K562 (cell line): ENCODE measurements at regions not wholly inside any gene's neighbourhood (a gene's known extent, or its start where the extent isn't known, plus 50 kb on each side); places are given as distances from the start of the nearest gene placed in this dataset.

ENCODE experiments used
- ATAC-seq: fragments of 200-7000 bp; cut with Tn5 transposase; 3 replicates; pipeline ENCODE4 v1.9.1; 2020; ENCODE audit warnings: moderate library complexity
- BruUV-seq: library from RNA; stranded (reverse); fragments of 400-500 nt; replicated peaks from 2 replicates; lab custom pipeline; 2021; lab: Mats Ljungman, UMichigan
- CTCF ChIA-PET: fragments of 300-600 bp; formaldehyde crosslinking; extraction: SDS; loops from one replicate; lab custom pipeline; 2021; ENCODE audit warnings: low intra/inter-chr PET ratio; lab: Yijun Ruan, JAX
- POLR2A ChIA-PET: fragments of 300-600, 350-650 bp; sonication (Branson Sonifier 250); formaldehyde crosslinking; extraction: SDS; loops from one replicate; lab custom pipeline; 2021; ENCODE audit warnings: antibody characterized with exemption, inconsistent platforms; lab: Yijun Ruan, JAX
- DNase-seq, 4 experiments: peaks; one replicate each; pipeline versions ENCODE4 v3.0.0 to v3.0.0-alpha.2; 2011 to 2018; ENCODE audit warnings: low spot score in 3 of 4, mixed read lengths in 3 of 4; ENCODE audit errors: extremely low read depth in 1 of 4
- FAIRE-seq: peaks from 2 replicates; lab custom pipeline; 2011; peaks lifted over from hg19 to GRCh38; lab: Jason Lieb, UNC
- H2AFZ ChIP-seq: 2 replicates; pipeline ENCODE4 v1.6.0; 2011; ENCODE audit warnings: low read depth, low read length, control low read depth, inconsistent platforms
- H3K27ac ChIP-seq: fragments of 200-600 bp; 3 replicates; pipeline ENCODE4 v1.8.0; 2011; ENCODE audit warnings: low read depth, mild to moderate bottlenecking, control low read depth, inconsistent platforms, low read length, moderate library complexity, mixed read lengths; ENCODE audit errors: extremely low read depth
- H3K27me3 ChIP-seq, 2 experiments: fragments of 300-600 bp in 1 of 2; 2 replicates in 1 of 2; 3 replicates in 1 of 2; pipeline versions ENCODE4 v1.6.0 to v1.8.0; 2011; ENCODE audit warnings: inconsistent platforms in 2 of 2, low read length in 2 of 2, mild to moderate bottlenecking in 1 of 2, mixed read lengths in 1 of 2, moderate library complexity in 1 of 2; ENCODE audit not compliant: control insufficient read depth in 2 of 2, insufficient read depth in 2 of 2
- H3K36me3 ChIP-seq: fragments of 300-600 bp; 3 replicates; pipeline ENCODE4 v1.8.0; 2011; ENCODE audit warnings: mild to moderate bottlenecking, low read length, inconsistent platforms; ENCODE audit not compliant: control insufficient read depth, insufficient read depth
- H3K4me1 ChIP-seq, 2 experiments: fragments of 200-600 bp in 1 of 2; replicated peaks in 1 of 2; 2 replicates in 1 of 2; 3 replicates in 1 of 2; pipeline versions ENCODE4 v1.5.1 to v1.8.0; 2011; ENCODE audit warnings: inconsistent platforms in 2 of 2, low read length in 2 of 2, mild to moderate bottlenecking in 1 of 2, mixed read lengths in 1 of 2, moderate library complexity in 1 of 2; ENCODE audit not compliant: control insufficient read depth in 2 of 2, insufficient read depth in 2 of 2
- H3K4me2 ChIP-seq: 2 replicates; pipeline ENCODE4 v1.6.1; 2011; ENCODE audit warnings: low read length, control low read depth, inconsistent platforms, mixed read lengths; ENCODE audit not compliant: insufficient read depth
- H3K4me3 ChIP-seq: fragments of 200-600 bp; sonication (generic), shearing (Covaris generic); 2 replicates; pipeline ENCODE4 v1.5.1; 2016; ENCODE audit warnings: control low read depth, inconsistent platforms
- H3K79me2 ChIP-seq: fragments of 200-600 bp; 3 replicates; pipeline ENCODE4 v1.8.0; 2011; ENCODE audit warnings: low read length, inconsistent platforms; ENCODE audit not compliant: control insufficient read depth, insufficient read depth
- H3K9ac ChIP-seq, 2 experiments: 2 replicates each; pipeline versions ENCODE4 v1.6.0 to v1.6.1; 2011; ENCODE audit warnings: low read depth in 2 of 2, low read length in 2 of 2, control low read depth in 1 of 2, inconsistent platforms in 1 of 2, mild to moderate bottlenecking in 1 of 2, mixed read lengths in 1 of 2; ENCODE audit not compliant: insufficient read depth in 1 of 2
- H3K9me1 ChIP-seq: one replicate; pipeline ENCODE4 v1.6.0; 2011; ENCODE audit warnings: inconsistent platforms, mild to moderate bottlenecking, low read length, moderate library complexity; ENCODE audit not compliant: control insufficient read depth, insufficient read depth
- H3K9me3 ChIP-seq: replicated peaks from 2 replicates; pipeline ENCODE4 v1.5.1; 2011; ENCODE audit warnings: low read depth, low read length, inconsistent platforms; ENCODE audit not compliant: control insufficient read depth, insufficient read depth
- H4K20me1 ChIP-seq: replicated peaks from 2 replicates; pipeline ENCODE4 v1.6.1; 2011; ENCODE audit warnings: low read length, inconsistent platforms, mixed read lengths; ENCODE audit not compliant: control insufficient read depth, insufficient read depth
- ARID2 ChIP-seq: fragments of 450-650 bp; IDR thresholded peaks from 2 replicates; pipeline ENCODE4 v1.6.1; 2017; ENCODE audit warnings: antibody characterized with exemption, mild to moderate bottlenecking
- ATF1 ChIP-seq, 2 experiments: fragments of 450-650 bp in 1 of 2; IDR thresholded peaks; 2 replicates each; pipeline ENCODE4 v1.6.1; 2016; ENCODE audit warnings: missing compliant biosample characterization in 1 of 2, missing genetic modification characterization in 1 of 2
- BACH1 ChIP-seq: fragments of 200-800 bp; sonication (Bioruptor generic); IDR thresholded peaks from 2 replicates; pipeline ENCODE4 v1.6.1; 2016; ENCODE audit warnings: missing genetic modification characterization, missing compliant biosample characterization
- HDAC8 ChIP-seq: fragments of 450-650 bp; IDR thresholded peaks from 2 replicates; pipeline ENCODE4 v1.6.1; 2016; ENCODE audit warnings: mild to moderate bottlenecking, missing genetic modification characterization, moderate library complexity, missing compliant biosample characterization
- MTA2 ChIP-seq: fragments of 450-650 bp; IDR thresholded peaks from 2 replicates; pipeline ENCODE4 v1.6.1; 2016; ENCODE audit warnings: low read depth
- OTX1 ChIP-seq: fragments of 450-650 bp; formaldehyde crosslinking; IDR thresholded peaks from 2 replicates; pipeline ENCODE4 v1.4.0; 2022; ENCODE audit warnings: mild to moderate bottlenecking
- SPI1 ChIP-seq: IDR thresholded peaks from 2 replicates; pipeline ENCODE4 v1.6.1; 2011; ENCODE audit warnings: low read depth, low read length, control low read depth, borderline replicate concordance
- TAF1 ChIP-seq: IDR thresholded peaks from 2 replicates; pipeline ENCODE4 v1.6.1; 2011; ENCODE audit warnings: mild to moderate bottlenecking, low read length, moderate library complexity; ENCODE audit not compliant: insufficient read depth, control insufficient read depth, severe bottlenecking; ENCODE audit errors: extremely low read depth
- YY1 ChIP-seq, 3 experiments: IDR thresholded peaks; 2 replicates each; pipeline ENCODE4 v1.6.1; 2011; ENCODE audit warnings: low read length in 2 of 3, mild to moderate bottlenecking in 2 of 3, moderate library complexity in 2 of 3, borderline replicate concordance in 1 of 3, control low read depth in 1 of 3, low read depth in 1 of 3; ENCODE audit not compliant: insufficient read depth in 3 of 3, insufficient replicate concordance in 2 of 3, control insufficient read depth in 1 of 3, insufficient read length in 1 of 3; ENCODE audit errors: extremely low read depth in 1 of 3
- ZKSCAN3 ChIP-seq: fragments of 250-450 bp; sonication (Bioruptor Pico); IDR thresholded peaks from 2 replicates; pipeline ENCODE4 v1.4.0; 2020
- ZNF561 ChIP-seq: fragments of 450-650 bp; formaldehyde crosslinking; conservative IDR thresholded peaks from 2 replicates; pipeline ENCODE4 v1.4.0; 2020; ENCODE audit warnings: mild to moderate bottlenecking, moderate library complexity
- ZNF586 ChIP-seq: fragments of 450-650 bp; formaldehyde crosslinking; conservative IDR thresholded peaks from 2 replicates; pipeline ENCODE4 v1.4.0; 2020; ENCODE audit warnings: mild to moderate bottlenecking, moderate library complexity
- ZNF589 ChIP-seq: fragments of 200-800 bp; sonication (Bioruptor generic); IDR thresholded peaks from 2 replicates; pipeline ENCODE4 v1.6.1; 2016; ENCODE audit warnings: low read depth, missing genetic modification characterization, missing compliant biosample characterization
- WGBS: fragments of 100-300 bp; shearing (Covaris generic); methylation state at CpG from one replicate; pipeline ENCODE4 v1.1.6; 2016; ENCODE audit warnings: low coverage, mixed read lengths; ENCODE audit not compliant: insufficient coverage; ENCODE audit errors: missing lambda C conversion rate; 5-methylcytosine and 5-hydroxymethylcytosine counted together
- in situ Hi-C: fragments of 300-500 bp; cut with MboI; formaldehyde crosslinking; loops from 4 replicates; pipeline ENCODE4 v1.15.0; 2018; ENCODE audit warnings: inconsistent platforms, mixed read lengths
- intact Hi-C: fragments of 100-400 bp; cut with micrococcal nuclease; formaldehyde crosslinking; loops from 2 replicates; pipeline ENCODE4 v1.14.2; 2022
- TF ChIP-seq, protein P1 (sequence below), 2 experiments: fragments of 450-650 bp; conservative IDR thresholded peaks; 2 replicates each; pipeline ENCODE4 v1.6.1; 2017; ENCODE audit warnings: mild to moderate bottlenecking in 2 of 2, moderate library complexity in 2 of 2
- TF ChIP-seq, protein P2 (sequence below): fragments of 450-650 bp; formaldehyde crosslinking; IDR thresholded peaks from 2 replicates; pipeline ENCODE4 v1.4.0; 2022; ENCODE audit warnings: missing genetic modification characterization
- TF ChIP-seq, protein P3 (sequence below): fragments of 450-650 bp; IDR thresholded peaks from 2 replicates; pipeline ENCODE4 v1.6.1; 2016; ENCODE audit warnings: missing biosample characterization, missing genetic modification characterization

DNA sequence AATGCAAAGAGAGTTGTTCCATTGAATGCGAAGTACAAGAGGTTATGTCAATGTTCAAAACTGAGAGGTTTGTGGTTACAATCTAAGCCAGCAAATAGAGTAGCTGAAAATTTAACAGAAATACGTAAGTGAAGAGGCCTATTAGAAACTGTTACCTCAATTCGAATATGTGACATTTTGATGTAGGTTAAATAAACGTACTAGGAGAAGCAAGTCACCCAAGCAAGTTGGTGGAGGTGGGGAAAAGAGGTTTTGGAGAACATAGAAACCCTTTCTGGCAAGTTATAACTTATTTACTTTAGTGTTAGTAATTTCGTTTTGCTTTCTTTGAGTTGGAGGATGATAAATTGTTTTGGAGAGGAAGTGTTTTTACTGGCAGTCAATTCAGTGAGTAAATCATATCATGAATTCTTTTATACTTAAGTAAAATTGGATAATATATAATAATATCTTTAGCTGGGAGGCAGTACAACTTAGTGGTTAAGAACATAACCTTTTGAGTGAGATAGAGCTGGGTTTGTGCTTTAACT lies 91.2 kb upstream of the NAALADL2 start:
- Histone ChIP-seq H3K4me1 (no peaks in the 10 kb centered on the region), H2AFZ (no peak overlapping the region), H3K4me3 (no peak overlapping the region), H3K79me2 (no peaks in the 10 kb centered on the region), H3K27ac (no peak overlapping the region), H4K20me1 (no peaks in the 10 kb centered on the region), H3K36me3 (no peaks in the 10 kb centered on the region), H3K27me3 (no peaks in the 10 kb centered on the region), H3K9me1 (no peaks in the 10 kb centered on the region), H3K9ac (no peak overlapping the region), H3K9me3 (no peaks in the 10 kb centered on the region), H3K4me2 (no peak overlapping the region)
- POLR2A ChIA-PET, result no interaction called here
- 2% methylated on average over 5 of the region's 5 CpGs for WGBS
- CTCF ChIA-PET, result no interaction called here
- ATAC-seq (no peak), DNase-seq (no peak), FAIRE-seq (no peak)
- intact Hi-C loops (no loop called here), in situ Hi-C loops (no loop called here)
- BruUV-seq, result no TSS peak
- TF ChIP-seq ATF1 (CRISPR knock-in tag; IDR thresholded peaks at IDR 0.05) (no peak), ATF1 (tag; IDR thresholded peaks at IDR 0.05) (no peak), SPI1 (no peak), ZNF561 (no peak), ZKSCAN3 (CRISPR knock-in tag) (no peak), YY1 (IDR thresholded peaks at IDR 0.05; ENCODE audit: borderline replicate concordance in 1 of 3, control insufficient read depth in 1 of 3, extremely low read depth in 1 of 3, insufficient read depth in 3 of 3, insufficient read length in 1 of 3, insufficient replicate concordance in 2 of 3, low read depth in 1 of 3, low read length in 2 of 3) (no peak), TAF1 (no peak), BACH1 (no peak), OTX1 (no peak), ZNF589 (CRISPR knock-in tag) (no peak), MTA2 (no peak), HDAC8 (no peak), ARID2 (no peak), ZNF586 (CRISPR knock-in tag) (no peak)
- TF ChIP-seq, protein P1, sequence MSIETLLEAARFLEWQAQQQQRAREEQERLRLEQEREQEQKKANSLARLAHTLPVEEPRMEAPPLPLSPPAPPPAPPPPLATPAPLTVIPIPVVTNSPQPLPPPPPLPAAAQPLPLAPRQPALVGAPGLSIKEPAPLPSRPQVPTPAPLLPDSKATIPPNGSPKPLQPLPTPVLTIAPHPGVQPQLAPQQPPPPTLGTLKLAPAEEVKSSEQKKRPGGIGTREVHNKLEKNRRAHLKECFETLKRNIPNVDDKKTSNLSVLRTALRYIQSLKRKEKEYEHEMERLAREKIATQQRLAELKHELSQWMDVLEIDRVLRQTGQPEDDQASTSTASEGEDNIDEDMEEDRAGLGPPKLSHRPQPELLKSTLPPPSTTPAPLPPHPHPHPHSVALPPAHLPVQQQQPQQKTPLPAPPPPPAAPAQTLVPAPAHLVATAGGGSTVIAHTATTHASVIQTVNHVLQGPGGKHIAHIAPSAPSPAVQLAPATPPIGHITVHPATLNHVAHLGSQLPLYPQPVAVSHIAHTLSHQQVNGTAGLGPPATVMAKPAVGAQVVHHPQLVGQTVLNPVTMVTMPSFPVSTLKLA (conservative IDR thresholded peaks at IDR 0.05), result no peak
- TF ChIP-seq, protein P2, sequence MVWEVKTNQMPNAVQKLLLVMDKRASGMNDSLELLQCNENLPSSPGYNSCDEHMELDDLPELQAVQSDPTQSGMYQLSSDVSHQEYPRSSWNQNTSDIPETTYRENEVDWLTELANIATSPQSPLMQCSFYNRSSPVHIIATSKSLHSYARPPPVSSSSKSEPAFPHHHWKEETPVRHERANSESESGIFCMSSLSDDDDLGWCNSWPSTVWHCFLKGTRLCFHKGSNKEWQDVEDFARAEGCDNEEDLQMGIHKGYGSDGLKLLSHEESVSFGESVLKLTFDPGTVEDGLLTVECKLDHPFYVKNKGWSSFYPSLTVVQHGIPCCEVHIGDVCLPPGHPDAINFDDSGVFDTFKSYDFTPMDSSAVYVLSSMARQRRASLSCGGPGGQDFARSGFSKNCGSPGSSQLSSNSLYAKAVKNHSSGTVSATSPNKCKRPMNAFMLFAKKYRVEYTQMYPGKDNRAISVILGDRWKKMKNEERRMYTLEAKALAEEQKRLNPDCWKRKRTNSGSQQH (CRISPR knock-in tag), result no peak
- TF ChIP-seq, protein P3, sequence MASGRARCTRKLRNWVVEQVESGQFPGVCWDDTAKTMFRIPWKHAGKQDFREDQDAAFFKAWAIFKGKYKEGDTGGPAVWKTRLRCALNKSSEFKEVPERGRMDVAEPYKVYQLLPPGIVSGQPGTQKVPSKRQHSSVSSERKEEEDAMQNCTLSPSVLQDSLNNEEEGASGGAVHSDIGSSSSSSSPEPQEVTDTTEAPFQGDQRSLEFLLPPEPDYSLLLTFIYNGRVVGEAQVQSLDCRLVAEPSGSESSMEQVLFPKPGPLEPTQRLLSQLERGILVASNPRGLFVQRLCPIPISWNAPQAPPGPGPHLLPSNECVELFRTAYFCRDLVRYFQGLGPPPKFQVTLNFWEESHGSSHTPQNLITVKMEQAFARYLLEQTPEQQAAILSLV, result no peak
